NCI-H748 treated with DMSO at 0.1 percent for 48 hours (cell line): ENCODE measurements at regions not wholly inside any gene's neighbourhood (a gene's known extent, or its start where the extent isn't known, plus 50 kb on each side); places are given as distances from the start of the nearest gene placed in this dataset.
A peak's percentile ranks its signal among the peaks of the same experiment; 100 is the strongest.

Experiments used
- DNase-seq: peaks from one replicate; lab custom pipeline; 2025; lab: John Stamatoyannopoulos, UW

DNA sequence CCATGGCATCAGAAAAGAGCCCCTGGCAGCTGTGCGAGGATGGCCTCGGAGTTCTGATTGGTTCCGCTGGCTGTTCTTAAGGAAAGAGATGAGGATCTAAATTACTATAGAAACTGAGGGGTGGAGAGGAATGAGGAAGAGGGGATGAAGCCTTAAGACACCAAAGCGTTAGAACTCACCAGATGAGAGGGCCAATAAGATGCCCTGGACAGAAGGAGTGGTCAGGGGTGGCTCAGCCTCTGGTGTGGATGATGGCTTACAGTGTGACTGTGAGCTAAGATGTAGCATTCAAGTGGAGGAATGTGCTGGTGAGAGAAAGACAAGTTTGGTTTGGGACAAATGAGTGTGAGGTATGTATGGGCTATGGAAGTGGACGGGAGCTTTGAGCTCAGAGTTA lies 97.8 kb downstream of the ZFP36L2 start:
- DNase-seq, result no peak

DNA sequence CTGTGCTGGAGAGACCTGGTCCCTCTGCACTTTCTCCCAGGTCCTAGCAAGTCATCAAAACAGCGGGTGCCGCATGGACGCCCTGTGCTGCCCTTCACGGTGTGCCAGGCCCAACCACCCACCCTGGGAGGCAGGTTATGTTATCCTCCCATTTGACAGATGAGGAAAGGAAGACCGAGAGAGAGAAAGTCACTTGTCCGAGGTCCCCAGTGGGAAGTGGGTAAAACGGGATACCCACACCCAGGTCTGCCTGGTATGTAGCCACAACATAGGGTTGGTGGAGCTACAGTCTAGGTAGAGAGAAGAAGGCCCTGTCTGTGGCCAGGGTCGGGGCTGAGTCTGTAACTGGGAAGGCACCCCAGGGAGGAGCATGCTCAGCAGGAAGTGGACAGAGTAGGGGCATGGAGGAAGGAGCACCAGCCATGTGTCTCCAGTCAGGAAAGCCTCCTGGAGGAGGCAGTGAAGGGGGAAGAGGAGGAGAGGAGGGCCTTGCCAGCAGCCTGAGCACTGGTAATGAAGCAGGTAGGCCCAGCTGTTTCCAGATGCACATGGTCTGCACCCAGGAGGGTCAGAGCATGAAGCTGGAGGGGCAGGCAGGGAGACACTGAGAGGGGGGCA lies 98.4 kb downstream of the ZFP36L2 start:
- DNase-seq, result no peak

DNA sequence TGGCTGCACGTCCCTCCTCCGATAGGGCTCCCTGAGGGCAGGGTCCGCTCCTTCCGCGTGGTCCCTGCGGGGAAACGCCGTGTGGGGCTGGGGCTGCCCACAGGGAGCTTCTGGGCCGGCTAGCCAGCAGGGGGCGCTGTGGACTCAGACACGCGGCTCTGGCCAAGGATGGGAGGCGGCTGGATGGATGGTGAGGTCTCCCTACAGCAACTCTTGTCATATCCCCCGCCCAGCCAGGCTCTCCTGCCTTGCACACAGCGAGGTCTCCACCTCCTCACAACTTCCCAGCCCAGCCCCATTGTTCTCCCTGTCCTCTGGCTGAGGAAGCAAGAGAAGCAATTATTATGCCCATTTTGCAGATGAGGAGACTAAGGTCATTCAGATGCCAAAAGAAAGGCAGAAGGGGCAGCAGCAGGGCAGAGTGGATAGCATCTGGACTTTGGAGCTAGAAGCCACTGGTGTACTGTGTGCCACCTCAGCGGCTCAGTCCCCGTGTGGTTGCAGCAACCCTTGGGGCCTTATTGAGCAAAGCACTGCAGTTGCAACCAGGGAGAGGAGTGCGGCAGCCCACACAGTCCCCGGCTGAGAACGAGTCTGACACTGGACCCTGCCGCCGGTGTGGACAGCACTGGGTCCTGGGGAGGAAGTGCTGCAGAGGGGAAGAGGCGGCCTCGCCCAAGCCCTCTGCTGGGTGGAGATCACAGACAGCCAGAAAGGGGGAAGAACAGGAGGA lies 99.0 kb downstream of the ZFP36L2 start:
- peak; percentile 0 for DNase-seq

DNA sequence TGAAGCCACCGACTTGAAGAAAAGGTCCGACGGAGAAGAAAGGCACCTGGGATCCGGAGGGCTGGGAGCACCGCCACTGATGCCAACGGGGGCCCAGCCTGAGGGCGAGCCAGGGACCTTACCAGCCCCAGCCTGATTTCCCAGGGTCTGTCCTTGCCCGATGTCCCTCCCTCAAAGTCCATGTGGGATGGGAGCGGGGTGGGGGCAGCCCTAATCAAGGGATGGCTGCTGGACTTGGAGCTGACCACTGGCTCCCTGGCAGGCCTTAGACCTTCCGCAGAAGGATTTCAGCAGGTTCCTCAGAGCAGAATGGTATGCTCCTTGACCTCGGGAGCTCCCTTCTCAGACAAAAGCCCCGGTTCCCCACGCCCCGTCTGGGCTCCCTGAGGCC lies 99.6 kb downstream of the ZFP36L2 start:
- DNase-seq, result no peak

DNA sequence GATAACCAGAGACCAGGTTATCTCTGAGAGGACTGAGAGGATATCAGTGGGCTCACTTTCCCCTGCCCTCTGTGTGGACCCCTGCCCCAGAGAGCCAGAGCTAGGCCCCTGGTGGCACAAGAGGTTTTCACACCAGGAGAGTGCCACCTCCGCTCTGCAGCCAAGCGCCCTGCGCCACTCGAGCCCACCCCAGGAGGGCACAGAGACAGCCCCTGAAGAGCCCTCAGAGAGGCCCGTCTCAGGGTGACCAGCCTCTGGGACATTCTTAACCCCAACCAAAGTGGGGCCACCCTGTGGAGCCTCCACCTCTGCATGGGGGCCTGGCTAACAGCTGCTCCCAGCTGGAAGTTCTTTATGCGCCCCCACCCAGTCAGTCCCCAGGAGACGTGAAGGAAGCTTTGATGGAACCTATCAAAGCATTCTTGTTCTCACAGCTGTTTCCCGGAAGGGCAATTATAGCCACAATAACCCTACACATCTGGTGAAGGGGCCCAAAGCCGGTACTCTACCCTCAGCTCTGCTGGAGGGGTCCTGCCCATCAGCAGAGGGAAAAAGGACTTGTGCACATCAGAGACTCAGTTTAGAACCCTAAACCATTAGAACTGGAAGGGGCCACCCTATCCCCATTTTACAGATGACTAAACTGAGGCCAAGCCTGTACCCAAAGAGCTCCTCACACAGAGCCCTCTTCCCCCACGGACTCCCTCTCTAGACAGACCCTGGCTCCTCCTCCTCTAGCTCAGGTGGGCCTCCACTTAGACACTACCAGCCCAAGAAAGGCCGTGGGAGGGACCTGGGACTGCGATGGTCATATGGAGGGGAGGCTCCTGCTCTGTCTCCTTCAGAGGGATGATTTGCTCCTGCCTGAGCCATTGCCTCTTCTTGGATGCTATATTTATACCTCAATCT lies 101.1 kb downstream of the ZFP36L2 start:
- DNase-seq, result no peak

DNA sequence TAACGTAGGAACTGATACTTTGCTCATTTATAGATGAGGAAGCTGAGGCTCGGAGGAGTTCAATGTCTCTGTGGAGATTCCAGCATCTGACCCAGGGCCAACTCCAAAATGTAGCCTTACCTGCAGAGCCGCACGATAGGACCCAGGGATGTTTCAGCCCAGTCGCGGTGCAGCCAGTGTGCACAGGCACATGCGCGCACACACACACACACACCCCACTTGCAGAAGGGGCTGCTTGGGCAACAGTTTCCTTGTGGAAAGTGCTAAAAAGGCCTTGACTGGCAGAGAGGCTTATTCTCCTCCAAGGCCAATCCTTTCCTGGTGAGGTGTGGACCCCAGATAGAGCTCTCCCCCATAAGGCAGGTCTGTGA lies 101.7 kb downstream of the ZFP36L2 start:
- no peak for DNase-seq

DNA sequence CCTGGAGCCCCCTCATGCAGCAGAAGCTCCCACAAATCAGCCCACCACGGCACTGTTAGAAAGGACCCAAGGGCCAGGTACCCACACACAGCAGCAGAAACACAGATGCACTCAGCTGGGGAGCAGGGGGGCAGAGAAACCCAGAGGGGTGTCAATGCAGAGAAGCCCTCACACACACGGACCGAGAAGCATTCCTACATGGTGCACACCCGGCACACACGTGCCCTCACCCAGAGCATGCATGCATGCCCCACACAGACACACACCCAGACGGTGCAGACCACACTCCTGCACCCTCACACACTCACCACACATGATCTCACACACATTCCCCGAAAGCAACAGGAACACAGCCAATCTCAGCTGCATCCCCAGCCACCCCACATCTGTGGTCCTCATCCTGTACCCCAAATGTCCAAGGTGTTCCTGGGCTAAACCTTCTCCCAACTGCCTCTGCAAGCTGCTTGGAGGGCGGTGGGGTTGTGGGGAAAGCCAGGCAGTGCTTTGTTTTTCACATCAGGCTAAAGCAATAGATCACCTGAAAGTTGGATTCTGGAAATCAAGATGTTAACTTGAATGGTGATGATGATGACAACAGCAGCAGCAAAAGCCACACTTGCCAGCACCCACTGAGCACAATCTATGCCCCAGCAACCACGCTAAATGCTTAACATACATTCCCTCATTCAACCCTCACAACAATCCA lies 102.3 kb downstream of the ZFP36L2 start:
- no peak for DNase-seq

DNA sequence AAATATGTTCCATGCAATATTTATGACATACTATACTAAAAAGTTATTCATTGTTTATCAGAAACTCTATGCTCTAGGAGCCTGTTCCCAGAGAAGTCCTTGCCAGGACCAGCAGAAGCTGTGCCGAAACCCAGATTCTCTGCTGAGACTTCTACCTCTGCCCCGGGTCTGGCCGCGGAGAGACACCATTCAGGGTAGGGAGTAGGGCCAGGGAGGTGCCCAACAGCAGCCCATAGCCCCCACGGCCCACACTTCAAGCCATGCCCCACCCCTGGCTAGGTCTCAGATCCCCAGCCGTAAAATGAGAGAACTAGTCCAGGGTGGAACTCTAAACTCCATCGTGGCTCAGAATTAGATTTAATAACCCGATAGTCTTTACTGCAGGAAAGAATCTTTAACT lies 102.9 kb downstream of the ZFP36L2 start:
- DNase-seq, result no peak

DNA sequence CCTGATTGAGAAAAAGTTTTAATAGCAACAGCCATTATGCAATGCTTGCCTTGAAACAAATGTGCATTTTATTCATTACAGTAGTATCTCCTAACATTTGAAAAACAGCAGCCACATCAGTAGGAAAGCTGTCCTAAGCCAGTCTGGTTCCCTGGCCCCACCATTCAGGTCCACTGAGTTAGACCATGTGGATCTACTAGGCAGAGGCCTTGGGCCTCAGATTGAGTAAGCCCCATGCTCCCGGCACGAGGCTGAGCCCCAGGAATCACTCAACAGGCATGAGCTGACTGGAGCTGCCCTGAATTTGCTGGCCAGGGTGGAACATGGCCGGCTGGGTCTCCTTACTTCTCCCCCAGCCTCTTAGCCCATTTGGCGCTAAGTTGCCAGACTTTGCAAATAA lies 103.4 kb downstream of the ZFP36L2 start:
- DNase-seq, result no peak

DNA sequence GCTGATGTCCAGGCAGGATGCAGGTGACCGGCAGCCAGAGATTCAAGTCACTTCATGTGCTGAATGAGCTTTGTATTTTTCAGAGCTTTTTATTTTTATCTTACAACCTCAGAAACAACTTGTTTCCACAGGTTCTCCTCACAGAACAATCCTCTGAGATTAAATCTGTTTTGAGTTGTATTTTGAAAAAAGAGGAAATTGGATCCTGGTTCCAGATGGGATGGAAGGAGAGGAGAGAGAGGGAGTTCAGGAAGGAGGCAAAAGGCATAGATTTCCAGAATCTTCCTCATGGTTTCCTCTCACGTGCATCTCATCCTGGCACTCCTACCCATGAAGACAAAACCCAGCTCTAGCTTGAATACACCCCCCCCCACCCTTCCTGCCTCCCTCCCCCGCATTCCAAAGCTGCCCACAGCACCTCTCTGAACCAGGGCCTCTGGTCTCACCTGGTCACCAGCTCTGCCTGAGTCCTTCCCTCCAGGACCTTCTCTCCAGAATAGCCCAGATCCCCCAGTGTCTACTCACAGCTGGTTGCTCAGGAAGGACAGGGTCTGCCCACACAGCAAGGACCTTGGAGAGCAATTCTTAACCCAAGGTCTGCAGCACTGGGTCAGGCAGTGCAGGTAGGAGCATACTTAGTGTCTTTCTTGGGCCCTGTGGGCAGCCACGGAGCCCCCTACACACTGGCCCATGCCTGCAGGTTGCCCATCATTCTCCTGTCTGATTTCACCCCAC lies 104.7 kb downstream of the ZFP36L2 start:
- no peak for DNase-seq

DNA sequence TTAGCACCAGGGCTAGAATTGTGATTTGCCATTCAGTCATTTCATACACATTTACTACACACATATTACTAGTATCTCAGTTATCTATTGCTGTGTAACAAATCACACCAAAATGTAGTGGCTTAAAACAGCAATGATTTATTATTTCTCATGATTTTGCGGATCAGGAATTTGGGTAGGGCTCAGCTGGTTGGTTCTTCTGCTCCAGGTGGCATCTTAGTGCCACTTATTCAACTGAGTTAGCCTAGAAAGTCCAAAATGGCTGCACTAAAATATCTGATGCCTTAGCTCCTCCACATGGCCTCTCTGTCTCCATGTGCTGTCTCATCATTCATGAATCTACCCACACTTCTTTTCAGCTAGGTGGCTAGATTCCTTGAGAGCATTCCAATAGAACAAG lies 107.1 kb downstream of the ZFP36L2 start:
- DNase-seq, result no peak

DNA sequence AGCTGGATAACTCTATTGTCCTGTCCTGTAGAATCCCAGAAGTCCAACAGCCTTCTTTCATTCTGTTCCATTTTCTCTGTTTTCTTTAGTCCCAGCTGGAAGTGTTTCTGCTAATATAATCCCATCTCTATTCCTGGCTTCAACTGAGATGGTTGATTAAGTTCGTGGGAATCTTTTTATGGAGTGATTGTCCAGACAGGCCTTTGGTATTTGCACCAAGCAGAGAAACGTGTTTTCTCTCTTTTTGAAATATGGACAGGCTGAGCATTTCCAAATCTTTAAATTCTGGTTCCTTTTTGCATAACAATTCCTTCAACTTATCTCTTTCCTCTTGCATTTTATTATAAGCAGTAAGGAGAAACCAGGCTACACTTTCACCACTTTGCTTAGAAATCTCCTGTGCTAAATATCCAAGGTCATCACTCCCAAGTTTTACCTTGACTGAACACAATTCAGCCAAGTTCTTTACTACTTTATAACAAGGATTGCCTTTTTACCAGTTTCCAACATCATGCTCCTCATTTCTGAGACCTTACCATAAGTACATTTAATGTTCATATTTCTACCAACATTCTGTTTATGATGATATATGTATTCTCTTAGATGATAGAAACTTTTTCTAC lies 108.8 kb downstream of the ZFP36L2 start:
- no peak for DNase-seq

DNA sequence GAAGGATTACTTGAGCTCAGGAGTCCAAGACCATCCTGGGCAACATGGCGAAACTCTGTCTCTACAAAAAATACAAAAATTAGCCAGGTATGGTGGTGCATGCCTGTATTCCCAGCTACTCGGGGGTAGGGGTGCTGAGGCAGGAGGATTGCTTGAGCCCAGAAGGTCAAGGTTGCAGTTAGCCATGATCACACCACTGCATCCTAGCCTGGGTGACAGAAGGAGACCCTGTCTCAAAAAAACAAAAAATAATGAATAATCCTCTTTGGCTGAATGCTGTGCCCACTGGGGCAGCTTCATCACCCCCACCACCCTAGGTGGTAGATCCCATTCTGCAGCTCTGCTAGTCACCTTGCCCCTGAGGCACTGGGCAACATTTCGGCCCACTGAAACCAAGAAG lies 109.4 kb downstream of the ZFP36L2 start:
- DNase-seq, result no peak

DNA sequence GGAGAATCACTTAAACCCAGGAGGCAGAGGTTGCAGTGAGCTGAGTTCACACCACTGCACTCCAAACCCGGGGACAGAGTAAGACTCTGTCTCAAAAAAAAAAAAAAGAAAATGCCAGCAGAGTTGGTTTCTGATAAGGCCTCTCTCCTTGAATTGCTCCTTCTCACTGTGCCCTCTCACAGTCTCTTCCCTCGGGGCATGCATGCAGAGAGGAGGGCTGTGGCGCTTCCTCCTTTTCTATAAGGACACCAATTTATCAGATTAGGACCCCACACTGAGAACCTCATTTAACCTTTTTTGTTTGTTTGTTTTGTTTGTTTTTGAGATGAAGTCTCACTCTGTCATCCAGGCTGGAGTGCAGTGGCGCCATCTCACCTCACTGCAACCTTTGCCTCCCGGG lies 110.5 kb downstream of the ZFP36L2 start:
- no peak for DNase-seq

DNA sequence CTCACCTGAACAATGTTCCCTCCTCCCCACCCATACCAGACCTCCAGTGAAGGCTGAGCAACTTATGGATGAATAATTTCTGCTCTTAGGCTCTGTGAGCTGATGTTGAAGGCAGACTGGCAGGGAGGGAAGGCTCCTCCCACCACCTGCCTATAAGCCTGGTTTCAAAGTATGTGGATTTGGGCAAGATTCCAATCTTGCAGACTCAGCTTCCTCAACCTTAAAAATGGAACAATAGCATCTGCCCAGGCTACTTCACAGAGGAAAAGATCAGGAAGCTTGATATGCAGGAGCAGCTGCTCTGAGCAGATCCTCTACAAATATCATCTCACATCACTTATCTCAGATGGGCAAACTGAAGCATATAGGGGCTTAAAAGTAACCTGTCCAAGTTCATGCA lies 112.2 kb downstream of the ZFP36L2 start:
- DNase-seq, result no peak

DNA sequence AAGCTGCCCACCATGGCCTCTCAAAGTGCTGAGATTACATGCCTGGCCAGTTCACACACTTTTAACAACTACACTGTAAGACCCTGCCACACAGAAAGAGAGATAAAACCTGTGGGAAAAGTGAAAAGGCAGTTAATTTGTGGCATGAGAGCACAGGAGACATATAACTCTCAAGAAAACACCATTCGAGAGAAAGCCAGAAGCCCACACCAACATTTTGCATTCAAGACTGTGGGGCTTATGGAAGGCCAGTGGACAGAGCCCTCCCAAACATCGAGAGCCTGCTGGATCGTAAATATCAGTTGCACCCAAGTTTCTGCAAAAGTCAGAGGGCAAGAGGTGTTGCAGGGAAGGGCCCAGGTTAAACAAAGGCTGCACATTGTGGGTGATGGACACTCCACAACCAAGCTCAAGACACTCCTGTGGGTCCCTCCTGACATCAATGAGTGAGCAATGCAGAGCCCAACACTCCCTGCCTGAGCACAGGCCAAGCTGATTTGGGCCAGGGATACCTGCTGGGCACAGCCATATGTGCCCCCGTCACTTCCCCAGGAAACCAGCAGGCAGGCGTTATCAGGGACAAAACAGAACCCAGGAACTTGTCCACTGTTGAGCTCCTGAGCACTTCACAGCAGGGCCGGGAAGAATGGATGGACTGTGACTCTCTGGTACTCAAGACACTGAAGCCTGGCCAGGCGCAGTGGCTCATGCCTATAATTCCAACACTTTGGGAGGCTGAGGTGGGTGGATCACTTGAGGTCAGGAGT lies 114.4 kb downstream of the ZFP36L2 start:
- DNase-seq, result no peak

DNA sequence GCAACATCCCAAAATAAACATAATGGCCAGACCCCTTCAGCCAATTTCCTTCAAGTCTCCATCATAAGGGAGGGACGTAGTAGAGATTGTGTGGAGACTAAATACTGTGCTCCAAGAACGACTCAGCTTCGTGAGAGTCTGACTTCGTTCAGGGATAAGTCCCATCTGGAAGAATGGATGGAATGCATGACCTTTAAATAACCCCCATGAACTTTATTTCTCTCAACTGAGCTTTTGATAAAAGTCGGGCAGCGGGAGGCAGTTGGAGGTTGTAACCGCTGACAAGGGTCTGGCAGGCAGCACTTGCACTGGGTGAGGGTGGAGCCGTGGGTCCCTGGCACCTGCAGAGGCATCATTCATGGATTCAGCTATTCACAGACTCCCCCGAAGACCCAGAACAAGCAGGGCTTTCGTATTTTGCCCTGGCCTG lies 115.9 kb downstream of the ZFP36L2 start:
- DNase-seq, result no peak

DNA sequence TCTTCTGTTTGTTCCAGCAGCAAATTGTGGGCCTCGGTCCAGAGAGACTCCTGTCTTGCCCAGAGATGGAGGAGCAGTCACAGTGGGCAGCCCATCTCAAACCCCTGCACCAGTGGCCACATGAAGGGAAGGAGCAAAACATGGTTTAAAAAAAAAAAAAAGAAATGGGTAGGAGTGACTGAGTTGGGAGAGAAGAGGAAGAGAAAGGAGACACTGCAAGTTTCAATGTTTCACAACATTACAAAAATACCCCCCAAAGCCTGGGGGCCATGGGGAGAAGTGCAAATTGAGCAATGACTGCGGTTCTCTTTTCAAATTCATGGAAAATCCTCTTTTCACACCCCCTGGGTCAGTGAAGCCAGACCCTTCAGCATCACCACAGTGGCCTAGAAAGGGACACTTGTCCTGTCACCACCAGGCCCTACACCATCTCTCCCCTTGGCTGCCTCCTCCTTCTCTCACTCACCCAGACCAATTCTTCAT lies 117.1 kb downstream of the ZFP36L2 start:
- no peak for DNase-seq

DNA sequence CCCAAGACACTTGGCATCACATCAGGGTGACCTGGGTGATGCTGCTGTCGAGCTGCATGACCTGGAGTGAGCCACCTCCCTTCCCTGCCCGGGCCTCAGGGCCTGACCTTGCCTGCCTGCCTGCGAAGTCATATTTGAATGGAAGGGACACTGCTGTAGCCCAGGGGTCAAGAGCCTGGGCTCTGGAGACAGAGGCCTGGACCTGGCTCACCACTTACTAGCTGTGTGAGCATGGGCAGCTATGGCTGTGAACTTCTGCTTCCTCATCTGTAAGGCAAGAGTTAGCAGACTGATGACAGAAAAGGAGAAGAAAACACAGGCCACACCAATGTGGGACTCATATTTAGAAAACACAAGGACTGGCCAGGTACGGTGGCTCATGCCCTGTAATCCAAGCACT lies 118.7 kb downstream of the ZFP36L2 start:
- DNase-seq, result no peak
